Activated CD4-positive, alpha-beta T cell treated with anti-CD3 and anti-CD28 coated beads, Interleukin-2, amount 50 U/mL, for 48 hours (primary cell): ENCODE measurements at regions not wholly inside any gene's neighbourhood (a gene's known extent, or its start where the extent isn't known, plus 50 kb on each side); places are given as distances from the start of the nearest gene placed in this dataset.

Experiments used
- DNase-seq, 2 experiments: peaks; one replicate each; pipeline ENCODE4 v3.0.0-alpha.2; 2020

- no peak for DNase-seq
Measured at GRCh38 chr3:23644099-23644498, 161.7 kb upstream of the UBE2E1 start.

GRCh38 chr3:23644676-23645075 is 161.1 kb upstream of the UBE2E1 start:
- DNase-seq = no peak

GRCh38 chr3:23645533-23646183 is 160.1 kb upstream of the UBE2E1 start:
- no peak for DNase-seq

GRCh38 chr3:23646184-23646920 is 159.4 kb upstream of the UBE2E1 start:
- no peak for DNase-seq

GRCh38 chr3:23647706-23648258 is 158.0 kb upstream of the UBE2E1 start:
- no peak for DNase-seq

GRCh38 chr3:23648326-23648995 is 157.3 kb upstream of the UBE2E1 start:
- no peak for DNase-seq

- no peak for DNase-seq
Measured at GRCh38 chr3:23648996-23649395, 156.8 kb upstream of the UBE2E1 start.

GRCh38 chr3:23649448-23649847 is 156.3 kb upstream of the UBE2E1 start:
- no peak for DNase-seq

GRCh38 chr3:23650371-23651140 is 155.2 kb upstream of the UBE2E1 start:
- DNase-seq = no peak

- DNase-seq = no peak
Measured at GRCh38 chr3:23653647-23654525, 151.9 kb upstream of the UBE2E1 start.

- no peak for DNase-seq
Measured at GRCh38 chr3:23654571-23654970, 151.2 kb upstream of the UBE2E1 start.

- DNase-seq = no peak
Measured at GRCh38 chr3:23655749-23656148, 150.0 kb upstream of the UBE2E1 start.

- DNase-seq = no peak
Measured at GRCh38 chr3:23656199-23656598, 149.6 kb upstream of the UBE2E1 start.

GRCh38 chr3:23656821-23657220 is 148.9 kb upstream of the UBE2E1 start:
- no peak for DNase-seq

- DNase-seq = no peak
Measured at GRCh38 chr3:23657647-23658046, 148.1 kb upstream of the UBE2E1 start.

GRCh38 chr3:23659274-23659673 is 146.5 kb upstream of the UBE2E1 start:
- no peak for DNase-seq

- DNase-seq = no peak
Measured at GRCh38 chr3:23659840-23660430, 145.8 kb upstream of the UBE2E1 start.

GRCh38 chr3:23662079-23662617 is 143.6 kb upstream of the UBE2E1 start:
- no peak for DNase-seq

GRCh38 chr3:23663246-23663645 is 142.5 kb upstream of the UBE2E1 start:
- no peak for DNase-seq

- DNase-seq = no peak
Measured at GRCh38 chr3:23663661-23664186, 142.0 kb upstream of the UBE2E1 start.

GRCh38 chr3:23664459-23664858 is 141.3 kb upstream of the UBE2E1 start:
- DNase-seq = no peak
